Endothelial cell of umbilical vein (primary cell): ENCODE measurements at regions not wholly inside any gene's neighbourhood (a gene's known extent, or its start where the extent isn't known, plus 50 kb on each side); places are given as distances from the start of the nearest gene placed in this dataset.

Source experiments
- BruUV-seq: library from RNA; stranded (reverse); fragments of 400-500 nt; replicated peaks from 2 replicates; lab custom pipeline; 2021; lab: Mats Ljungman, UMichigan
- CTCF ChIA-PET: fragments of 300-600, 350-600 bp; sonication (Branson Sonifier 250); formaldehyde crosslinking; loops from one replicate; lab custom pipeline; 2021; ENCODE audit warnings: antibody characterized with exemption, inconsistent platforms; lab: Charles Lee
- POLR2A ChIA-PET: fragments of 300-600, 350-600 bp; sonication (Branson Sonifier 250); formaldehyde crosslinking; loops from one replicate; lab custom pipeline; 2021; ENCODE audit warnings: antibody characterized with exemption, inconsistent platforms; lab: Charles Lee
- DNase-seq: peaks from one replicate; pipeline ENCODE4 v3.0.0-alpha.2; 2011; ENCODE audit warnings: low read depth, low spot score
- FAIRE-seq: peaks from 2 replicates; lab custom pipeline; 2011; peaks lifted over from hg19 to GRCh38; lab: Jason Lieb, UNC
- H2AFZ ChIP-seq: 2 replicates; pipeline ENCODE4 v1.6.0; 2012; ENCODE audit warnings: low read depth, low read length, control low read depth, inconsistent platforms
- H3K27ac ChIP-seq: 2 replicates; pipeline ENCODE4 v1.5.1; 2011; ENCODE audit warnings: low read depth, mild to moderate bottlenecking, control low read depth, low read length, moderate library complexity; ENCODE audit not compliant: insufficient read depth
- H3K27me3 ChIP-seq, 2 experiments: 2 replicates each; pipeline versions ENCODE4 v1.6.0 to v1.6.1; 2011; ENCODE audit warnings: low read length in 2 of 2, mixed read lengths in 1 of 2; ENCODE audit not compliant: control insufficient read depth in 2 of 2, insufficient read depth in 2 of 2
- H3K36me3 ChIP-seq, 2 experiments: 2 replicates in 1 of 2; 3 replicates in 1 of 2; pipeline ENCODE4 v1.5.1; 2011; ENCODE audit warnings: low read length in 2 of 2, mild to moderate bottlenecking in 1 of 2, moderate library complexity in 1 of 2; ENCODE audit not compliant: control insufficient read depth in 2 of 2, insufficient read depth in 2 of 2; ENCODE audit errors: extremely low read depth in 1 of 2
- H3K4me1 ChIP-seq: 3 replicates; pipeline ENCODE4 v1.5.1; 2011; ENCODE audit warnings: mild to moderate bottlenecking, low read length; ENCODE audit not compliant: control insufficient read depth, insufficient read depth; ENCODE audit errors: extremely low read depth
- H3K4me2 ChIP-seq: 2 replicates; pipeline ENCODE4 v1.6.1; 2011; ENCODE audit warnings: low read length, control low read depth, mixed read lengths; ENCODE audit not compliant: insufficient read depth
- H3K4me3 ChIP-seq, 3 experiments: fragments of 200-600 bp in 1 of 3; sonication (generic), shearing (Covaris generic) in 1 of 3; replicated peaks in 1 of 3; 2 replicates each; pipeline ENCODE4 v1.5.1; 2011 to 2016; ENCODE audit warnings: control low read depth in 3 of 3, low read length in 3 of 3, mild to moderate bottlenecking in 2 of 3, inconsistent platforms in 1 of 3, low read depth in 1 of 3, moderate library complexity in 1 of 3; ENCODE audit not compliant: insufficient read depth in 1 of 3
- H3K79me2 ChIP-seq: 2 replicates; pipeline ENCODE4 v1.6.0; 2012; ENCODE audit warnings: low read length, inconsistent platforms; ENCODE audit not compliant: control insufficient read depth, insufficient read depth
- H3K9ac ChIP-seq: replicated peaks from 2 replicates; pipeline ENCODE3; 2011; ENCODE audit warnings: low read length, control low read depth; ENCODE audit not compliant: insufficient read depth; ENCODE audit errors: extremely low read depth
- H3K9me1 ChIP-seq: replicated peaks from 3 replicates; pipeline ENCODE4 v1.6.0; 2011; ENCODE audit warnings: mild to moderate bottlenecking, low read length; ENCODE audit not compliant: control insufficient read depth, insufficient read depth; ENCODE audit errors: extremely low read depth
- H3K9me3 ChIP-seq: replicated peaks from 2 replicates; pipeline ENCODE4 v1.5.1; 2012; ENCODE audit warnings: low read length, inconsistent platforms; ENCODE audit not compliant: control insufficient read depth, insufficient read depth
- H4K20me1 ChIP-seq: replicated peaks from 2 replicates; pipeline ENCODE3; 2011; ENCODE audit warnings: mild to moderate bottlenecking, low read length; ENCODE audit not compliant: control insufficient read depth, insufficient read depth; ENCODE audit errors: extremely low read depth
- CTCF ChIP-seq, 2 donors: IDR thresholded peaks; 1 replicate in 1 of 2; 2 replicates in 1 of 2; pipeline ENCODE4 v1.5.1; 2011; ENCODE audit warnings: low read length in 2 of 2, mild to moderate bottlenecking in 2 of 2, moderate library complexity in 2 of 2, control low read depth in 1 of 2, inconsistent platforms in 1 of 2, low read depth in 1 of 2; ENCODE audit not compliant: insufficient read depth in 1 of 2; ENCODE audit errors: extremely low read depth in 1 of 2
- EZH2 ChIP-seq: IDR thresholded peaks from 2 replicates; pipeline ENCODE4 v1.6.1; 2012; ENCODE audit warnings: borderline replicate concordance, low read depth, mild to moderate bottlenecking, moderate library complexity, low read length, inconsistent platforms; ENCODE audit not compliant: severe bottlenecking
- FOS ChIP-seq: IDR thresholded peaks from 2 replicates; pipeline ENCODE4 v1.6.1; 2011; ENCODE audit warnings: mild to moderate bottlenecking, low read length, moderate library complexity, borderline replicate concordance; ENCODE audit not compliant: insufficient read depth
- GATA2 ChIP-seq: IDR thresholded peaks from 2 replicates; pipeline ENCODE4 v1.7.0; 2011; ENCODE audit warnings: low read depth, mild to moderate bottlenecking, moderate library complexity, mixed read lengths, low read length; ENCODE audit not compliant: insufficient read length, insufficient read depth
- JUN ChIP-seq: IDR thresholded peaks from 2 replicates; pipeline ENCODE4 v1.6.1; 2011; ENCODE audit warnings: borderline replicate concordance, low read depth; ENCODE audit not compliant: insufficient read length, insufficient read depth
- MAX ChIP-seq: IDR thresholded peaks from 2 replicates; pipeline ENCODE4 v1.6.1; 2011; ENCODE audit not compliant: insufficient read depth, insufficient read length
- MYC ChIP-seq: IDR thresholded peaks from one replicate; pipeline ENCODE4 v1.6.1; 2011; ENCODE audit warnings: mild to moderate bottlenecking, low read depth, low read length
- POLR2A ChIP-seq: IDR thresholded peaks from 2 replicates; pipeline ENCODE4 v1.6.1; 2012; ENCODE audit warnings: low read depth, mild to moderate bottlenecking, control low read depth, low read length
- POLR2AphosphoS5 ChIP-seq: IDR thresholded peaks from 2 replicates; pipeline ENCODE4 v1.6.1; 2012; ENCODE audit warnings: low read depth, mild to moderate bottlenecking, control low read depth, low read length, moderate library complexity; ENCODE audit not compliant: insufficient read depth
- dilution Hi-C: fragments of 300-500 bp; cut with MboI; formaldehyde crosslinking; loops from one replicate; pipeline ENCODE4 v1.15.0; 2019; ENCODE audit warnings: low sequenced_read_pairs; ENCODE audit not compliant: extremely low pct_ligation_motif_present
- intact Hi-C: fragments of 100-400 bp; cut with micrococcal nuclease; formaldehyde crosslinking; loops from one replicate; pipeline ENCODE4 v1.10.0; 2022

DNA sequence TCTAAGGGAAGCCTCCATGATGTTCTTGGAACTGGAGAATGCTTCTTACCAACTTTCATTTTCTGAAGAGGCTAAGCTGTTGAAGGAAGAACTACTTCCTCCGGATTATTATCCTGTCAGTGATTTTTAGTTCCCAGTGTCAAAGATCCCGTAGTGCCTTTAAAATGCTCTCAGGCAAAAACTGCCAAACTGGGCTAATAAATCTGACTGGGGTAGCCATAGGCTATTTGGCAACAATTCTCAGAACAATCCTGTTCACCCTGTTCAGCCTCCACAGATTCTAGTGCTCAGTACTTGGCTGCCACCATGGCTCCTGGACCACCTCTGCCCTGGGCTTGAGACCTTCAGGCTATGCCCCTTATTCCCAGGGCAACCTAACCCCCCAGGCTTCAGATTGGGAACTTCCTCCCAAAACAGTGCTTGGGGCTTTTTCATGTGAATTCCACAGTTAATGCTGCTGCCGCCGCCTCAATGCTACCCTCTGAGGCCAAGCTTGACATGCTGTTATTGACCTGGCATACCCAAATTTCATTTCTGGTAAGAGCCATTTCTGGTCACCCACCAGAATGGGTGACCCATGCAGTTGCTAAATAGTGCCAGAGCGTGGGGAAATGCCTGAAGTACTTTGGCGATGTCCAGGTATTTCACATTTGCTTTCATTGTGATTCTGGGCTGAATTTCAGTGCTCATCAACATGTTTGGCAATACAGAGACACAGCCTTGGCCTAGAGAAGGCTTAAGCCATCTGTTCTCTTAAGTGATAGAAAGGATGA lies 110.0 kb upstream of the ARHGAP5 start:
- Histone ChIP-seq H3K36me3 (no peaks in the 10 kb centered on the region), H3K4me2 (no peak overlapping the region), H4K20me1 (no peaks in the 10 kb centered on the region), H3K27ac (no peak overlapping the region), H3K9me1 (no peaks in the 10 kb centered on the region), H3K4me1 (no peaks in the 10 kb centered on the region), H2AFZ (no peak overlapping the region), H3K79me2 (no peaks in the 10 kb centered on the region), H3K4me3 (no peak overlapping the region), H3K9me3 (no peaks in the 10 kb centered on the region), H3K27me3 (no peaks in the 10 kb centered on the region), H3K9ac (no peak overlapping the region)
- DNase-seq (no peak), FAIRE-seq (no peak)
- CTCF ChIA-PET, result no interaction called here
- POLR2A ChIA-PET, result no interaction called here
- TF ChIP-seq CTCF (IDR thresholded peaks at IDR 0.05; ENCODE audit: extremely low read depth in 1 of 2, insufficient read depth in 1 of 2, low read depth in 1 of 2, low read length in 2 of 2), result no peak
- no peak for TF ChIP-seq POLR2AphosphoS5
- no peak for TF ChIP-seq JUN
- no peak for TF ChIP-seq MYC
- TF ChIP-seq GATA2, result no peak
- no peak for TF ChIP-seq POLR2A
- TF ChIP-seq MAX, result no peak
- TF ChIP-seq FOS, result no peak
- TF ChIP-seq EZH2, result no peak
- dilution Hi-C loops (no loop called here), intact Hi-C loops (no loop called here)
- BruUV-seq, result no TSS peak
